NCI-H1092 treated with DMSO at 0.1 percent for 48 hours (cell line): ENCODE measurements at regions not wholly inside any gene's neighbourhood (a gene's known extent, or its start where the extent isn't known, plus 50 kb on each side); places are given as distances from the start of the nearest gene placed in this dataset.
"Not testable (repeated sequence)": the region's sequence is repeated elsewhere in the genome, so short reads cannot be mapped to it uniquely, and the experiment has no call there.

Source experiments
- DNase-seq: peaks from one replicate; lab custom pipeline; 2025; lab: John Stamatoyannopoulos, UW

- DNase-seq: no peak
These were observed 403.6 kb upstream of the CDIN1 start for GRCh38 chr15:36175741-36176291.

GRCh38 chr15:36177590-36178302, 401.7 kb upstream of the CDIN1 start:
- peak; percentile 10 for DNase-seq

- DNase-seq: no peak
These were observed 401.2 kb upstream of the CDIN1 start for GRCh38 chr15:36178303-36178633.

GRCh38 chr15:36183201-36183600, 396.2 kb upstream of the CDIN1 start:
- DNase-seq: no peak

- no peak for DNase-seq
These were observed 394.0 kb upstream of the CDIN1 start for GRCh38 chr15:36185438-36185837.

- no peak for DNase-seq
These were observed 393.6 kb upstream of the CDIN1 start for GRCh38 chr15:36185845-36186244.

GRCh38 chr15:36186376-36186775, 393.1 kb upstream of the CDIN1 start:
- no peak for DNase-seq

- DNase-seq: no peak
These were observed 388.0 kb upstream of the CDIN1 start for GRCh38 chr15:36191459-36191858.

GRCh38 chr15:36195361-36196007, 383.9 kb upstream of the CDIN1 start:
- not testable (repeated sequence) for DNase-seq

- DNase-seq: no peak
These were observed 370.4 kb upstream of the CDIN1 start for GRCh38 chr15:36208868-36209582.

GRCh38 chr15:36210426-36210825, 369.0 kb upstream of the CDIN1 start:
- no peak for DNase-seq

GRCh38 chr15:36218322-36218721, 361.1 kb upstream of the CDIN1 start:
- DNase-seq: no peak

GRCh38 chr15:36218991-36219390, 360.4 kb upstream of the CDIN1 start:
- DNase-seq: no peak

GRCh38 chr15:36221992-36222391, 357.4 kb upstream of the CDIN1 start:
- no peak for DNase-seq

- DNase-seq: no peak
These were observed 348.6 kb upstream of the CDIN1 start for GRCh38 chr15:36230776-36231175.

GRCh38 chr15:36232491-36232890, 346.9 kb upstream of the CDIN1 start:
- no peak for DNase-seq

- no peak for DNase-seq
These were observed 344.7 kb upstream of the CDIN1 start for GRCh38 chr15:36234743-36235142.

- no peak for DNase-seq
These were observed 344.3 kb upstream of the CDIN1 start for GRCh38 chr15:36235173-36235572.

- DNase-seq: no peak
These were observed 339.9 kb upstream of the CDIN1 start for GRCh38 chr15:36239509-36239908.

GRCh38 chr15:36251450-36251849, 328.0 kb upstream of the CDIN1 start:
- no peak for DNase-seq

- no peak for DNase-seq
These were observed 327.2 kb upstream of the CDIN1 start for GRCh38 chr15:36252146-36252711.

- no peak for DNase-seq
These were observed 325.0 kb upstream of the CDIN1 start for GRCh38 chr15:36254426-36254825.

GRCh38 chr15:36256404-36256807, 323.0 kb upstream of the CDIN1 start:
- no peak for DNase-seq
